ENCODE measurements at regions not wholly inside any gene's neighbourhood (a gene's known extent, or its start where the extent isn't known, plus 50 kb on each side); places are given as distances from the start of the nearest gene placed in this dataset.
A peak's percentile ranks its signal among the peaks of the same experiment; 100 is the strongest.
"Not testable (repeated sequence)": the region's sequence is repeated elsewhere in the genome, so short reads cannot be mapped to it uniquely, and the experiment has no call there.

DNA sequence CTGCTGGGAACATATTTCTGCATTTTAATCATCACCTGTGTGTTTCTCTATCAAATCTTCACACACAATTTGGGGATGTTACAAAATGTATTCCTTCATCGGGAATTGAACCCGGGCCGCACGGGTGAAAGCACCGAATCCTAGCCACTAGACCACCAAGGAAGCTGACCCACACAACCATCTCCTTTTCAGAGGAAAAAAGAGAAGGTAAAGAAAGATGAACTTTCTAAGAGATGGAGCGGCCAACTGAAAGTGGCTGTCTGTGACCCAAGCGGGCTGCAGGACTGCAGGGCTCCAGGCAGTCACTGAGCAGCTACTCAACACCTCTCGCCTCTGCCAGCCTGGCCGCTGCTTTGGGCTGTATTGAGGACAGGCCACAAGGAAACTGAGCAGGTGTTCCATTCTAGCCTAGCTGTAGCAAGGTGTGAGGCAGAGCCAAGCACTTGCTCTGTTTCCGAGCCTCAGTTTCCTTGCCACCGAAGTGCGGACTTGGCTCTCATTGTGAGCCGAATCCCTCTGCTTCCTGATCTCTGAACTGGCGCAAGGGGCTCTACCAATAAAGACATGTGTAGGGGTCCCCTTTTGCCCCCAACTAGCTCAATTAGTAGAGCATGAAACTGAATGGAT lies 156.9 kb upstream of the NBPF11 start:
- no peak overlapping the region for H3K4me3 Mint-ChIP-seq

DNA sequence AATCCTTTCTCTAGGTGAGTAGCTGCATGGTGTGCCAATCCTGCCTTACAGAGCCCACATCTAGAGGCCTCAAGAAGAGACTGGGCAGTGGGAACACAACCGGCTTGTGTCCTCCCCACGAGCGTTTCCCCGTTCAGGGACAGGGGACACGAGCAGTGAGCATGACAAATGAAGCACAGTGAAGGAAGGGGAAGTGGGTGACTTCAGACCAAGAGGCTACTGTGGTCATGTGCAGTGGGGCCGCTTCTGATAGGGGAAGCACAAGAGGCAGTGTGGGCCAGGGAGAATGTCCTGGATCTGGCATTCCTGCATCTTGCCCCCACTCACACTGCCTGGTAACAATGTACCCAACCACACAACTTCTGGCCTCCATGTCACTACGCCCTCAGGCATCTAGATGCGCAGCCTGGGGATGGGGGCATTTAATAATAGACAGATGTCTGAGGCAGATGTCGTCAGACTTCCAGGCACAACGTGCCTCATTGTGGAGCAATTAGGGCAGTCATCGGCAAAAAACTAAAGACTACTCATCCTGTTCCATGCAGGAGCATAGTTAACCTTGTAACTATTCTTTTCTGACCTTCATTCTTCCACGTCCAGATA lies 155.6 kb upstream of the NBPF11 start:
- Mint-ChIP-seq H3K4me1 (peaks cover 11% of the 10 kb centered on the region), H3K27ac (ENCODE audit: unreplicated experiment) (no peak overlapping the region), H3K9me3 (peaks cover 12% of the 10 kb centered on the region), H3K27me3 (ENCODE audit: low read depth) (peaks cover 80% of the 10 kb centered on the region), H3K4me3 (no peak overlapping the region), H3K36me3 (ENCODE audit: low read depth) (peaks cover 6% of the 10 kb centered on the region)
- DNase-seq (ENCODE audit: low read depth, low spot score), result no peak
- TF ChIP-seq, protein P1, sequence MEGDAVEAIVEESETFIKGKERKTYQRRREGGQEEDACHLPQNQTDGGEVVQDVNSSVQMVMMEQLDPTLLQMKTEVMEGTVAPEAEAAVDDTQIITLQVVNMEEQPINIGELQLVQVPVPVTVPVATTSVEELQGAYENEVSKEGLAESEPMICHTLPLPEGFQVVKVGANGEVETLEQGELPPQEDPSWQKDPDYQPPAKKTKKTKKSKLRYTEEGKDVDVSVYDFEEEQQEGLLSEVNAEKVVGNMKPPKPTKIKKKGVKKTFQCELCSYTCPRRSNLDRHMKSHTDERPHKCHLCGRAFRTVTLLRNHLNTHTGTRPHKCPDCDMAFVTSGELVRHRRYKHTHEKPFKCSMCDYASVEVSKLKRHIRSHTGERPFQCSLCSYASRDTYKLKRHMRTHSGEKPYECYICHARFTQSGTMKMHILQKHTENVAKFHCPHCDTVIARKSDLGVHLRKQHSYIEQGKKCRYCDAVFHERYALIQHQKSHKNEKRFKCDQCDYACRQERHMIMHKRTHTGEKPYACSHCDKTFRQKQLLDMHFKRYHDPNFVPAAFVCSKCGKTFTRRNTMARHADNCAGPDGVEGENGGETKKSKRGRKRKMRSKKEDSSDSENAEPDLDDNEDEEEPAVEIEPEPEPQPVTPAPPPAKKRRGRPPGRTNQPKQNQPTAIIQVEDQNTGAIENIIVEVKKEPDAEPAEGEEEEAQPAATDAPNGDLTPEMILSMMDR (conservative IDR thresholded peaks at IDR 0.05), result no peak

More for the DNA sequence above, 156.9 kb upstream of the NBPF11 start:
- no peak overlapping the region for H3K27ac Mint-ChIP-seq (ENCODE audit: unreplicated experiment)
- H3K36me3 Mint-ChIP-seq (ENCODE audit: low read depth), result peaks cover 6% of the 10 kb centered on the region
- TF ChIP-seq, protein P1 (conservative IDR thresholded peaks at IDR 0.05), result no peak
- H3K27me3 Mint-ChIP-seq (ENCODE audit: low read depth), result peaks cover 77% of the 10 kb centered on the region
- DNase-seq (ENCODE audit: low read depth, low spot score), result no peak
- peaks cover 8% of the 10 kb centered on the region for H3K4me1 Mint-ChIP-seq
- H3K9me3 Mint-ChIP-seq, result peaks cover 12% of the 10 kb centered on the region

DNA sequence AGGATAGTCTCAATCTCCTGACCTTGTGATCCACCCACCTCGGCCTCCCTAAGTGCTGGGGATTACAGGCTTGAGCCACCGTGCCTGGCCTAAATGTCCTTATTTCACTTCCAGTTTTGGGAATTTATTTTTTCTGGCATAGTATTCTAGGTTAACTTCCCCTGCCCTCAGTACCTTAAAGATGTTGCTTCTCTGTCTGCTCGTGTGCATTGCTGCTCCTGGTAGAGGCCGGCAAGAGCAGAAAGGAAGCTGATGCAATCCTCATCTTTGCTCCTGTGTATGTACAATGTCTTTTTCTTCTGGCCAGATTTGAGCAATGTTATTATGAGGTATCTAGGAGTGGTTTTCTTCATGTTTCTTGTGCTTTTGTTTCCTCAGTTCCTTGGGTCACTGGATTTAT lies 152.9 kb upstream of the NBPF11 start:
- not testable (repeated sequence) for H3K9me3 Mint-ChIP-seq; DNase-seq (ENCODE audit: low read depth, low spot score); H3K36me3 Mint-ChIP-seq (ENCODE audit: low read depth); H3K27ac Mint-ChIP-seq (ENCODE audit: unreplicated experiment)
- Mint-ChIP-seq H3K27me3 (ENCODE audit: low read depth) (peaks cover 54% of the 10 kb centered on the region), H3K4me3 (peak overlapping the region; percentile 2), H3K4me1 (peaks cover 11% of the 10 kb centered on the region)

DNA sequence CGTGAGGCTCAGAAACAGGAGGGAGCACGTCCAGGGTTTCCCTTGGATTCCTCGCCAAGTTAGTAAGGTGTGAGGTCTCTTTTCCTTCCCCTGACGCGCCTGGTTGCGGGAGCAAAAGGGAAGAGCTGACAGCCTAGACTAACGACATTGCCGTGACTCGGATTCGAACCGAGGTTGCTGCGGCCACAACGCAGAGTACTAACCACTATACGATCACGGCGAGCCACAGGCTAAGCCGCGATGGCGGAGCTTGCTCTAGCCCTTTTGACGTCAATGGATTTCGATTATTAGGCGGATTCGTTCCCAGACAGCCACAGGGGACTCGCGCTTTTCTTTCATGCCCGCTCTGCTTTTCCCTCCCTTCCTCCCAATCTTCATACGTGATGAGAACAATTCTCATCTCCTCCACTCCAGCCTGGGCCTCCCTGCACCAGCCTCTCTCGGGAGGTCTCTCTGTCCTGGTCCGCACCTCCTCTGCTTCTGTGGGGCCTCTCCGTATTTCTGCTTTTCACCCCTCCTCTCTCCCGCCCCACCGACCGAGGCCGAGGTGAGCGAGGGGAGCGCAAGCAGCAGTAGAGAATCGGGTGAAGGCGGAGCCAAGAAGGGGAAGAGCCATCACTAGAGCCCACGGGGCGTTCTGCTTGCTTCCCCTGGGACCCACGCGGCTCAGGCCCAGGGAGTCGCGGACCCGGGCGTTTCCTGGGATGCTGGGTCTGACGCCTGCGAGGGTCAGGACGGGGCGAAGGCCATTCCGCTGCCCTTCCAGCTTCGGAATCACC lies 150.7 kb upstream of the NBPF11 start:
- H3K9me3 Mint-ChIP-seq; H3K27ac Mint-ChIP-seq (ENCODE audit: unreplicated experiment); H3K36me3 Mint-ChIP-seq (ENCODE audit: low read depth): not testable (repeated sequence)
- Mint-ChIP-seq H3K4me3 (peak overlapping the region; percentile 94), H3K4me1 (peaks cover 11% of the 10 kb centered on the region), H3K27me3 (ENCODE audit: low read depth) (peaks cover 33% of the 10 kb centered on the region)
- DNase-seq (ENCODE audit: low read depth, low spot score), result peak; percentile 64

DNA sequence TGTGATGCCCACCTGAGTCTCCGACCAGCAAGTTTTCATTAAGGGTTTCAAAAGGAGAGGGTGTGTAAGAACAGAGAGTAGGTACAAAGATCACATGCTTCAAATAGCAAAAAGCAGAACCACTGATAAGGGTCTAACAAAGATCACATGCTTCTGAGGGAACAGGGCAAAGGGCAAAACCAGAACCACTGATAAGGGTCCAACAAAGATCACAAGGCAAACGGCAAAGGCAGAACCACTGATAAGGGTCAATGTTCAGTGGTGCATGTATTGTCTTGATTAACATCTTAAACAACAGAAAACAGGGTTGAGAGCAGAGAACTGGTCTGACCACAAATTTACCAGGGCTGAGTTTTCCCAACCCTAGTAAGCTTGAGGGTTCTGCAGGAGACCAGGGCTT lies 145.8 kb upstream of the NBPF11 start:
- H3K4me1 Mint-ChIP-seq; H3K4me3 Mint-ChIP-seq; H3K27ac Mint-ChIP-seq (ENCODE audit: unreplicated experiment); H3K36me3 Mint-ChIP-seq (ENCODE audit: low read depth); DNase-seq (ENCODE audit: low read depth, low spot score); H3K27me3 Mint-ChIP-seq (ENCODE audit: low read depth); H3K9me3 Mint-ChIP-seq: not testable (repeated sequence)

DNA sequence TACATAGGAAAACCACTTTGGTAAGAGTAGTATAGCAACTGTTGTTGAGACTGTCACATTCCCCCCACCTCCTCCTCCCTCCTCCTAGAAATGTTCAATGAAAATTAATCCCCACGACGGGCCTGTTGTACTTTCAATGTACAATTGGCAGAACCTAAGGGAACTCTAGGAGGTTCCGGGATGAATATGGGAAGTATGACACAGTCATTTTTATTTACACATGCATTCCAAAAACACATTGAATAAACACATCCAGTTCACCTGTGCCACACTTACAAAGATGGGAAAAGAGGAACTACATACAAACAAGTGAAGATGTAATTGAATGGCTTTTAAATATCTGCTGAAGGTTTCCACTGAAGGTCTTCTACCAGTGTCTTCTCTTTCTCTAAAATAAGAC lies 144.4 kb upstream of the NBPF11 start:
- Mint-ChIP-seq H3K36me3 (ENCODE audit: low read depth) (peaks cover 6% of the 10 kb centered on the region), H3K27ac (ENCODE audit: unreplicated experiment) (no peak overlapping the region), H3K27me3 (ENCODE audit: low read depth) (peaks cover 2% of the 10 kb centered on the region), H3K4me3 (no peak overlapping the region), H3K9me3 (peaks cover 9% of the 10 kb centered on the region), H3K4me1 (no peaks in the 10 kb centered on the region)
- TF ChIP-seq, protein P1 (conservative IDR thresholded peaks at IDR 0.05), result no peak
- no peak for DNase-seq (ENCODE audit: low read depth, low spot score)

All from neural crest cell (in vitro differentiated cells).